Activated naive CD4-positive, alpha-beta T cell treated with anti-CD3 and anti-CD28 coated beads, Interleukin-2, amount 50 U/mL, for 72 hours (primary cell): ENCODE measurements at regions not wholly inside any gene's neighbourhood (a gene's known extent, or its start where the extent isn't known, plus 50 kb on each side); places are given as distances from the start of the nearest gene placed in this dataset.
"Not testable (repeated sequence)": the region's sequence is repeated elsewhere in the genome, so short reads cannot be mapped to it uniquely, and the experiment has no call there.

Experiments used
- ATAC-seq, 2 donors: fragments of 150-1000 bp; cut with Tn5 transposase; 2 replicates each; pipeline ENCODE4 v1.10.0; 2021; ENCODE audit warnings: mild to moderate bottlenecking in 2 of 2, moderate library complexity in 2 of 2
- DNase-seq, 2 donors: peaks; one replicate each; pipeline ENCODE4 v3.0.0; 2021 to 2022; ENCODE audit warnings: low spot score in 2 of 2
- H3K27ac Mint-ChIP-seq, 2 donors: one replicate each; pipeline ENCODE4 v1.8.0; 2022; ENCODE audit warnings: mild to moderate bottlenecking in 2 of 2, mixed read lengths in 2 of 2
- H3K36me3 Mint-ChIP-seq, 2 donors: one replicate each; pipeline ENCODE4 v1.8.0; 2022; ENCODE audit warnings: mixed read lengths in 2 of 2
- H3K9me3 Mint-ChIP-seq, 2 donors: one replicate each; pipeline ENCODE4 v1.8.0; 2022; ENCODE audit warnings: mixed read lengths in 2 of 2

DNA sequence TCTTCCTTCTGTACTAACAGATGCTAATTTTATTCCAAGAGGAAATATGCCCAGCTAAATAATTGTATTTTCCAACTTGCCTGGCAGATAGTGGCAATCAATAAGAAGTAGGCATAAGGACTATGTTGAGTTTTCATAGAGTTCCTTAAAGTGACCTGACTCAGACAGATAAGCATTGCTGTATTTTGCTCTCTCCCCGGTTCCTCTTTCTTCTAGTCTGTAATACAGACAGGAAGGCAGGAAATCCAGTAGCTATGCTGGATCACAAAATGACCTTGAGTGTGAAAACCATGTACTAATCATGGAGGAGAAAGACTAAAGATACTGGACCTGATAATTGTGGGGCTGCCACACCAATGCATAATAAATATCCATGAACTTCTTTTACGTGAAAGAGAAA, 701.7 kb downstream of the CETN3 start:
- H3K36me3 Mint-ChIP-seq = no peaks in the 10 kb centered on the region
- peaks cover 0 to 11% of the 10 kb centered on the region in 2 donors for H3K9me3 Mint-ChIP-seq
- no peak overlapping the region for H3K27ac Mint-ChIP-seq
- ATAC-seq (no peak), DNase-seq (no peak)

DNA sequence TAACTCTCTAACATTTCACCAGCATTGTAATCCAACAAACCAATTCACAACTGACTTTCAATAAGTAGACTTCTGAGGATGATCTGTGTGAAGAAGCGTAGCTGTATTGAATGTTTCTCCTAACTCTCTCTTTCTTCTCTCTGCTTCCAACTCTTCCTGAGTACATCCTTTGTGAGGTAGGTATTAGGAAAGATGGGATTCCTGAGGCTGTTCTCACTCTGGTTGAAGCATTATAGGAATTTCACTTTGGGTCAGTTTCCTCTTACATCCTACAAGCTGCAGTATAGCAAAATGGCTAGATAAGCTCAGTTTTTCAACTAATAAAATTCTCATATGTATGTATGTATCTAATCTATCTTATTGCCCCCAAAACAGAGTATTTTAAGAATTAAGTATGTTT, 702.8 kb downstream of the CETN3 start:
- ATAC-seq (no peak), DNase-seq (no peak)
- no peak overlapping the region for H3K27ac Mint-ChIP-seq
- H3K36me3 Mint-ChIP-seq = no peaks in the 10 kb centered on the region
- peaks cover 0 to 11% of the 10 kb centered on the region in 2 donors for H3K9me3 Mint-ChIP-seq

DNA sequence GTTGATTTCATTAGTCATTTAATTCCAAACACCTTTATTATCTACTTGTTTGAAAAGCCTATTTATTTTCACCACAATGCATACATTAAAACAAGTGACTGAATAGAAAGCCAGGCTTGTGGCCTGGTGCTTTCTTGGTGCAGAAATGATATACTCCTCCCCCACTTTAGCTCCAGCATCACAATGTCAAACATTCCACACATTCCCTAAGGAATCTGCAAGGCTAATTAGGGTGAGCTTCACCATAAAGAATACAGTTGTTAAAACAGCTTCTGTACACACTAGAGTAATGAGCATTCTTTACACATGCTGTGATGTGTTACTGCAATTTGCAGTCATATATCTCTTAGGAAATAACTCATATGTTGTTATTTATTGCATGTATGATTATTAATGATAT, 705.7 kb downstream of the CETN3 start:
- no peak for ATAC-seq
- DNase-seq = no peak
- no peaks in the 10 kb centered on the region for H3K36me3 Mint-ChIP-seq
- H3K9me3 Mint-ChIP-seq = peaks cover 4 to 16% of the 10 kb centered on the region in 2 donors
- H3K27ac Mint-ChIP-seq = no peak overlapping the region

DNA sequence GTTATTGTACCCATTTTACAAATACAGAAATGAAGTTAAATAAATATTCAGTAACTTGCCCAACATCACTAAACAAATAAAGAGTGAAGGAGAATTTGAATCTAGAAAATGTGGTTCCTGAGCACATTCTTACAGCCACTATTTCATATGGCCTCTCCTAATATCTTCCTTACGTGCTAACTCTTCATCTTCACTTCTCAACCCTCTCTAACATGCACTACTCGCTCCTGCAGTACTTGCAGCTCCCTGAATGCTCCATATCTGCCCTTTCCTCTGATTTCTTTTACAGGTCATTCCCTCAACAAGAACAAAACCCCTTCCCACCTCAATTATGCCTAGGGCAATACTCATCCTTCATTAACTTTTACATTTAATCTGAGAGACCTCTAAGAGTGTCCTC, 711.5 kb downstream of the CETN3 start:
- ATAC-seq (no peak), DNase-seq (no peak)
- Mint-ChIP-seq H3K36me3 (no peaks in the 10 kb centered on the region), H3K9me3 (peaks cover 13 to 22% of the 10 kb centered on the region in 2 donors), H3K27ac (no peak overlapping the region)

DNA sequence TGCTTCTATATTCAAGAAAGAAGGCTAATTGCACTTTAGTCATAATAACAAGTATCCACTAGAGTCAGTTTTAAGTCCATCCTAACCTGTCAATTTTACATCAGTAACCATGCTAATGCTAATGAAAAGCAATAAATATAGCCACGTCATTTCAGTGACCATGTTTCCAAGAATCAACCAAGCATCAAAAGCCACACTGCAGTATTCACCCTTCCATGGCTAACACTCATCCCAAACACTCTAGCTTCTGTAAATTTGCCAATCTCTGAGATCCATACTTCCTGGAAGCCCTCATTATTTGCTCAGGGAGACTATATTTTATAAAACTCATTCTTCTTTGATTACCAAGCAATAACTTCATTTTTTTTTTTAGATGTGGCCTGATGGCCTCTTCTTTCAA, 712.0 kb downstream of the CETN3 start:
- no peaks in the 10 kb centered on the region for H3K36me3 Mint-ChIP-seq
- ATAC-seq = no peak

GRCh38 chr5:89695371-89695770, 714.2 kb downstream of the CETN3 start:
- Mint-ChIP-seq H3K9me3 (peaks cover 13 to 22% of the 10 kb centered on the region in 2 donors), H3K36me3 (no peaks in the 10 kb centered on the region), H3K27ac (no peak overlapping the region)
- DNase-seq (no peak), ATAC-seq (no peak)

More for the DNA sequence above, 712.0 kb downstream of the CETN3 start:
- Mint-ChIP-seq H3K9me3 (peaks cover 13 to 22% of the 10 kb centered on the region in 2 donors), H3K27ac (no peak overlapping the region)
- no peak for DNase-seq

DNA sequence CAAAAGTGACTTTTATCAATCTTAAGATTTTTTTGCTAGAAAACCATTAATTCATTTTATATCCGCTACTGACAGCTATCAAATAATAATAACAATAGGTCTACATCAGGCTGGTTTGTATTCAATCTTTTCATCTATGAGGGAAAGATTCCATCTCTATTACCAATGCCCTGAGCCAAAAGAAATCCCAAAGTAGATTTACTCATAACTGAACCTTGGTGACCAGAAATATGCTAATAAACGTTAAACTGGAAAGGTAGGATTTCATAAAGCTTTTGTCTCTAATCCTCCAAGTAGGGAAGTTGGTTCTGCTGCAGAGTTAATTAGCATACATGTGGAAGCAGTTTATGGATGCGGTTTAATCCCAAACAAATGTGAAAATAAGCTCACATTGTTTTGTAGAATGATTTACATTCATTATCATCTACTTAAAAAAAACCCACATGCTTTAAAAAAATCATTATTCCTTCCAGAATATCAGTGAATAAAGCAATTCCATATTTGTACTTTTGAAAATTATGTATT, 715.5 kb downstream of the CETN3 start:
- peaks cover 8 to 16% of the 10 kb centered on the region in 2 donors for H3K9me3 Mint-ChIP-seq
- ATAC-seq (no peak), DNase-seq (no peak)
- no peak overlapping the region for H3K27ac Mint-ChIP-seq
- H3K36me3 Mint-ChIP-seq = no peaks in the 10 kb centered on the region

DNA sequence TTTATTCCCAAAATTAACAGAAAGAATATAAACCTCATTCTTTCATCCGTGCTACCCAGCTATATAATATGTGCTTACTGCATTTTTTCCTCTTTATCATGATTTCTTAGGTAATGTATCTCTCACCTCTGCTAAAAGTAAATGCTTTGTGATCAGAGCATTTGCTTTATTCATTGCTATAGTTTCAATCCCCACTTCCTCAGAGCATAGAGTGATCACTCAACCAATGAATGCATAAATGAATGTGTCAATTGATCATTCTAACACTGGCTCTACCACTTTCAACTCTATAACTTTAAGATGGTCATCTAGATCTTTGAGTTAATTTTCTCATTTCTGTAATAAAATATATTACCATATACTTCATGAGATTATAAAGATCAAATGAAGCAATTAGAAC, 719.2 kb downstream of the CETN3 start:
- DNase-seq = no peak
- Mint-ChIP-seq H3K27ac (no peak overlapping the region), H3K9me3 (peaks cover 3 to 7% of the 10 kb centered on the region in 2 donors), H3K36me3 (no peaks in the 10 kb centered on the region)
- no peak for ATAC-seq

GRCh38 chr5:89686081-89686765, 723.3 kb downstream of the CETN3 start:
- ATAC-seq = no peak

DNA sequence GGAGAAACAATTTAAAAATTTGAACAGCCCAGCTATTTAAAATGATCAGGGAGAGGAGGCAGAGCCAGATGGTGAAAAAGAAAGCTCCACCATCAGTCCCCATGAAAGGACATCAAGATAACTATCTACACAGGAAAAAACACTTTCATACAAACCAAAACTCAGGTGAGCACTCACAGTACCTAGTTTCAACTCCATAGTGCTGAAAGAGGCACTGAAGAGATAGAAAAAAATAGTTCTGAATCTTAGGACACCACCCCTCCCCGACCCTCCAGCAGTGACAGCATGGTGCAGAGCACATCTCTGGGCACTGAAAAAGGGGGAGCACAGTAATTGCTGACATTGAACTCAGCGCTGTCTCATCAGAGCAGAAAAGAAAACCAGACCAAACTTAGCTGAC, 732.9 kb downstream of the CETN3 start:
- peaks cover 10 to 13% of the 10 kb centered on the region in 2 donors for H3K9me3 Mint-ChIP-seq
- ATAC-seq (no peak), DNase-seq (no peak)
- no peak overlapping the region for H3K27ac Mint-ChIP-seq
- peaks cover 0 to 4% of the 10 kb centered on the region in 2 donors for H3K36me3 Mint-ChIP-seq

More at GRCh38 chr5:89686081-89686765, 723.3 kb downstream of the CETN3 start:
- Mint-ChIP-seq H3K27ac (no peak overlapping the region), H3K9me3 (peaks cover 15 to 23% of the 10 kb centered on the region in 2 donors), H3K36me3 (no peaks in the 10 kb centered on the region)
- no peak for DNase-seq

DNA sequence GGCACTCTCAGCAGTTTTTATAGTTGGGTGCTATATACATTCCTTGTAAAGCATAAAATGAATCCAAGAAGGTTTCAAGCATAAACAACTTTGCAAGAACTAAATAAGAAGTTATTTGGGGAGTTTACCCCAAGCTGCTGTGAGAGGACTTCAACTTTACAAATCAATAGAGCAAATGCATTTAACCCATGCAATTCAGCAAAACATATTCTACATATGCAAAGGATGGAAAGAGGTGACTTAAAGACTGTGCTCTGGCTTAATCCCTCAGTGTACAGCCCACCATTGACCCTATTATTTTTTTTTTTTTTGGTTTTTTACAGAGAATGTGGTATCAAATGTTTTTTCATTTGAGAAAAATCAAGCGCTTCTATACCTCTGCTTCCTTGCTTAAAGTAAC, 736.5 kb downstream of the CETN3 start:
- H3K36me3 Mint-ChIP-seq = peaks cover 0 to 1% of the 10 kb centered on the region in 2 donors

DNA sequence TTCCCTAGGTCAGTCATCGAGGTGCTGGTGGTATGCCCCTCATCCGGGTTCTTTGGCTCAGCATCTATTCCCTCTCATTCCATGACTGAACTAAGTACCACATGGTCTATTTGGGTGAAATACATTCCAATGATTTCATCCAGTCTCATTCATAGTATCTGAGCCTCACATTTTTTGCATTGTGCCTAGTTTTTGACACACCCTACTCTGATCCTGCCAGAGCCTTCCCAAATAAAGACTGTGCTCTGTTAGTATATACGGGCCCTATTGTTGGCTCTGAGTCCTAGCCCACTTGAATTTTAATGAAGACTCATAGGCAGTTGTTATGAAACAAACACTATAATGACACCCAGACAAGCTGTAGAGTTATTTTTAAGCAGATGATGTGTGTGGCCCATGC, 740.7 kb downstream of the CETN3 start:
- DNase-seq (no peak), ATAC-seq (no peak)
- peaks cover 8 to 12% of the 10 kb centered on the region in 2 donors for H3K9me3 Mint-ChIP-seq
- no peak overlapping the region for H3K27ac Mint-ChIP-seq
- H3K36me3 Mint-ChIP-seq = peaks cover 0 to 5% of the 10 kb centered on the region in 2 donors

More for the DNA sequence above, 736.5 kb downstream of the CETN3 start:
- DNase-seq = no peak
- Mint-ChIP-seq H3K9me3 (peaks cover 1 to 5% of the 10 kb centered on the region in 2 donors), H3K27ac (no peak overlapping the region)
- no peak for ATAC-seq

DNA sequence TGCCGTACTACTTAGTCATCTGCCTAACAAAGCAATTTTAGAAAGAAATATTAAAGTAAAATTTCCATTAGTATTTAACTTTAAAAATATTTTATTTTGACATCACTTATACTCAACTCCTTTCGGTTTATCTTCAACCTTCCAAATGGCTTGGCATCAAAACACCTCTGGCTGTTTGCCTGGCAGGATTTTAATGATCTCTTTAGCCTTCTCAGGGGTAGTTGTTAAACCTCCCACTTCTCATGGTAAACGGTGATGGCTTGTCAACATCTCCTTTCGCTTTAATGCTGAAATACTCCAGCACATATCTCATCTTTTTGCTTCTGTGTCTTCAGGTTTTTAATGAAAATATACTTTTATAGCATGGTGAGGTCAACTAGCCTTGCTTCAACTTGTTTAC, 747.1 kb downstream of the CETN3 start:
- DNase-seq (no peak), ATAC-seq (no peak)
- Mint-ChIP-seq H3K9me3 (peaks cover 13 to 24% of the 10 kb centered on the region in 2 donors), H3K36me3 (peaks cover 0 to 5% of the 10 kb centered on the region in 2 donors), H3K27ac (no peak overlapping the region)

DNA sequence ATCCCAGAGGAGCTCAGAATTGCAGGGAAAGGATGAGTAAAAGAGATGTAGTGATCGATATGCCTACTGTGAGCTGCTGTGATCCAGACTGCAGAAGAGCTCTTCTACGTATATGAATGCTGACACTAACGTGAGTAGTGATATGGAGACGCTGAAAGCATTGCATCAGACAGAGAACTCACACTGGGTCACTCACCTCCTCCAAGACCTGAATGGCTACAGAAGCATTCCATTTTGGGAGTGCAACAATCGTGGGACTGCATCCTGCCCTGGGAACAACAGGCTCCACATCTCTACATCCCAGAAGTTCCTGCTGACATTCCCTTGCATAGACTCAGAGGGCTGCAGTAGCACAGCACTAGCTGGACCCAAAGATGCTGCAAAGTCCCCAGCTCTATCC, 755.9 kb upstream of the MEF2C start:
- Mint-ChIP-seq H3K9me3 (peaks cover 18 to 21% of the 10 kb centered on the region in 2 donors), H3K27ac (no peak overlapping the region), H3K36me3 (no peaks in the 10 kb centered on the region)
- DNase-seq (no peak), ATAC-seq (no peak)

DNA sequence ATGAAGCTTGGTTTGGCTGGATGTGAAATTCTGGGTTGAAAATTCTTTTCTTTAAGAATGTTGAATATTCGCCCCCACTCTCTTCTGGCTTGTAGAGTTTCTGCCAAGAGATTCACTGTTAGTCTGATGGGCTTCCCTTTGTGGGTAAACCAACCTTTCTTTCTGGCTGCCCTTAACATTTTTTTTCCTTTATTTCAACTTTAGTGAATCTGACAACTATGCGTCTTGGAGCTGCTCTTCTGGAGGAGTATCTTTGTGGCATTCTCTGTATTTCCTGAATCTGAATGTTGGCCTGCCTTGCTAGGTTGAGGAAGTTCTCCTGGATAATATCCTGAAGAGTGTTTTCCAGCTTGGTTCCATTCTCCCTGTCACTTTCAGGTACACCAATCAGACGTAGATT, 751.2 kb upstream of the MEF2C start:
- not testable (repeated sequence) for H3K27ac Mint-ChIP-seq, DNase-seq, H3K36me3 Mint-ChIP-seq, ATAC-seq
- H3K9me3 Mint-ChIP-seq = peaks cover 23 to 31% of the 10 kb centered on the region in 2 donors

GRCh38 chr5:89630064-89630463, 747.1 kb upstream of the MEF2C start:
- H3K36me3 Mint-ChIP-seq, DNase-seq, ATAC-seq, H3K27ac Mint-ChIP-seq: not testable (repeated sequence)
- H3K9me3 Mint-ChIP-seq = peaks cover 17 to 30% of the 10 kb centered on the region in 2 donors

GRCh38 chr5:89628876-89629635, 746.1 kb upstream of the MEF2C start:
- DNase-seq (no peak), ATAC-seq (no peak)
- Mint-ChIP-seq H3K36me3 (no peaks in the 10 kb centered on the region), H3K27ac (no peak overlapping the region), H3K9me3 (peaks cover 11 to 22% of the 10 kb centered on the region in 2 donors)
